H7 (cell line): ENCODE measurements at regions not wholly inside any gene's neighbourhood (a gene's known extent, or its start where the extent isn't known, plus 50 kb on each side); places are given as distances from the start of the nearest gene placed in this dataset.
"Not testable (repeated sequence)": the region's sequence is repeated elsewhere in the genome, so short reads cannot be mapped to it uniquely, and the experiment has no call there.

ENCODE experiments used
- DNase-seq: peaks from one replicate; pipeline ENCODE4 v3.0.0; 2012
- H3K27me3 ChIP-seq: 2 replicates; pipeline ENCODE4 v1.6.0; 2011; ENCODE audit warnings: mild to moderate bottlenecking, low read length; ENCODE audit not compliant: control insufficient read depth, insufficient read depth
- H3K36me3 ChIP-seq: replicated peaks from 2 replicates; pipeline ENCODE4 v1.5.1; 2011; ENCODE audit warnings: low read length; ENCODE audit not compliant: control insufficient read depth, insufficient read depth
- H3K4me3 ChIP-seq: 2 replicates; pipeline ENCODE4 v1.5.1; 2011; ENCODE audit warnings: low read depth, mild to moderate bottlenecking, control low read depth, low read length, moderate library complexity; ENCODE audit not compliant: insufficient read depth

DNA sequence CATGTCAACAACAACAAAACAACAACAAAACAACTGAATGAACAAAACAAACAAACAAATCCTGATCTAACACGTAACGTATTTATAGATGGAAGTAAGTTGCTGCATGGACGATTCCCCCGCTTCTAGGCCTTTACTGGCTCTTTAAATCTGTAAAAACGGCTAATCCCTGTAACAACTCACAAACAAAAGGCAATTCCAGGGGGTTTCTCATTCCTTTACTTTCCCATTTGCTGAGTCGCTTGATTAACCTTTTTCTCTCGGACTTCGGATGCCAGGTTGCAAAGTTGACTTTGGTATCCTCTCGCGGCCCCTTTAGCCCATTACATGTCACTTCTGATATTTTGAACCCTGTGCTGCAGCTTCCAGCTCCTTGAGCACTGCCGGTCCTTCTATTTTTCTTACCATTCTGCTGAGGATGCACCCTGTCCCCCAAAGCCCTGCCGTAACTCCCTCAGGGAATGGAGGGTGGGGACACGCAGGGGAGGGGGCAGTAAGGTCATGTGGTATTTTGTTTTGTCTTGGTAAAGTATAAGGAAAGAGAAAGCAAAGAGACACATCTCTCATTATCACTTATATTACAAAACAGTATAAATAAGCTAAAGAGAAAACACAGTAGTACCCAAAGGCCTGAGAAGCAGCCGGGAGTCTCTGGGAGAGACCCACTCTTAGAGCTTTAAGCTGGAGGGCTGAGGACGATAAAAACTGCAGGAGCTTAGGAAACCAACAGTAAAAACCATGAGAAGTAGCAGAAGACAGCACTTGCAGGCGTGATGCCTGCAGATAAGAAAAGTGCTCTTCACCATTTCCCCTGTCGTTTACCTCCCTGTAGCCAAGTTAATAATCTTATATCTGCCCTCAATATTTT lies 457.8 kb upstream of the ZNF717 start:
- Histone ChIP-seq H3K4me3 (no peak overlapping the region), H3K27me3 (no peaks in the 10 kb centered on the region), H3K36me3 (no peaks in the 10 kb centered on the region)
- DNase-seq = no peak

DNA sequence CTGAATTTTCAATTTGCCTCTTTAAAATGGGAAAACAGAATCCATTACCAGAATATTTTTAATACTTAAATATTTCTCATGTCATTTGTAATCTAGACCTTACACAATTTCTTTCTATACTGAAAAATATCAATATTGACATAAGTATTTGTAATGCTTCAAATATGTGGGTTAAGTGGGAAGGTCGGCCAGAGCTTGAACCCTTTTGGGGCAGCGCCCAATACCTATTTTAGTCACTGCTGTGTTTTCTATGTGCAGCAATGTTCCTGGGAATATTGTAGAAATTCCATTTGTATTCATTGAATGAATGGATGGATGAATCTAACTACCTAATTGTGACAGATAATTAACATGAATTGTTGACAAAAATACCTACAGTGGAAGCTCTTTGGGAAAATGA lies 459.7 kb upstream of the ZNF717 start:
- no peak overlapping the region for H3K4me3 ChIP-seq

DNA sequence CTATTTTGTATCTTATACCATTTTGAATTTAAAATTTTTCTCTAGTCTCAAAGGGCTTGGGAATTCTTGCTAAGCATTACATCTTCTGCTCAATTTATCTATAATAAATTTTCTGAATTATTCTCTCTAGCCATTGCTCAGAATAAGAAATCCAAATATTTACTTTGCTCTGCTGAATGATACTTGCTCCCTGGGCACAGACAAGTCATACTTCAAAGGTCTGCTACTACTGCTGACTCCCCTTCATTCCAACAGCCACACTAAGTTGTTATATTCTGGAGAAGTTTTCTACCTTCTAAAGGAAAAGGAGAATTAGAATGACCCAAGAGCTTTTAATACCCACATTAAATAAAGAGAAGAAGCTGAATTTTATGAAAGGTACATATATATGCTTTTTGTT lies 460.3 kb upstream of the ZNF717 start:
- no peak overlapping the region for H3K4me3 ChIP-seq
- H3K36me3 ChIP-seq = no peaks in the 10 kb centered on the region
- DNase-seq = no peak
- H3K27me3 ChIP-seq = no peaks in the 10 kb centered on the region

More for the DNA sequence above, 459.7 kb upstream of the ZNF717 start:
- no peak for DNase-seq
- Histone ChIP-seq H3K36me3 (no peaks in the 10 kb centered on the region), H3K27me3 (no peaks in the 10 kb centered on the region)

DNA sequence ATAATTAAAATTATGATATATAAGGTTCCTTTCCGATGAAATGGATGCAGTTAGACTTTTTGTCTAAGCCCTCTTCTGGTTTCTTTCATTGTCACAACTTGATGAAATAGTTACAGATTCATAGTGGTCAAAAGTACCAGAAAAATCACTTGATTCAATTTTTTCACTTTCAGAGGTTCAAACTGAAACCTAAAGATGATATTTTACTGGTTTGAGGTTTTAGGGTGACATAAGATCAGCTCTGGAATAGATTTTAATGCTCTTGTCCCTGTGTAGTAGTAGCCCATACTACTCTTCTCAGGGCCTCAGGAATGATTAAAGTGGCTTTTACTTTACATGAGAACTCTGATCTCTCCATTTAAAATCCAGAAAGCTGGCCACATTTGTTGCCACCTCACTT lies 479.1 kb upstream of the ZNF717 start:
- Histone ChIP-seq H3K4me3 (no peak overlapping the region), H3K27me3 (no peaks in the 10 kb centered on the region), H3K36me3 (no peaks in the 10 kb centered on the region)
- no peak for DNase-seq

DNA sequence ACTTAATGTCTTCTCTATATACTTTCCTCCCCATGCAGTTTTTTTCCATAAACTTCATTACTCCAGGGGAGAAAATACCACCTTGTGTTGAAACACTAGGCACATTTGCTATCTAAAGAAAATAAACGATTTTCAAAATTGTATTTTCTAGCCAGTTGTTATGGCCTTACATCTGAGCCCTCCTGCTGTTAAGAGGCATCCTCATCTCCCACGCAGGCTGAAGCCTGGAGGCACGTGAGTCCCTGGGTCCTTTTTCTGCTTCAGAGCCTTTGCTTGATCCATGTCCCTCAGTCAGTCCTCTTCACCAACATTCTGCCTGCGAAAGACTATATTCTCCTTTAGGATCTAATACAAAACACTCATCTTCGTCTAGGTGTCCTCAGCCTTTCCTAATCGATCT lies 479.6 kb upstream of the ZNF717 start:
- no peak for DNase-seq
- no peak overlapping the region for H3K4me3 ChIP-seq
- no peaks in the 10 kb centered on the region for H3K27me3 ChIP-seq
- H3K36me3 ChIP-seq = no peaks in the 10 kb centered on the region

DNA sequence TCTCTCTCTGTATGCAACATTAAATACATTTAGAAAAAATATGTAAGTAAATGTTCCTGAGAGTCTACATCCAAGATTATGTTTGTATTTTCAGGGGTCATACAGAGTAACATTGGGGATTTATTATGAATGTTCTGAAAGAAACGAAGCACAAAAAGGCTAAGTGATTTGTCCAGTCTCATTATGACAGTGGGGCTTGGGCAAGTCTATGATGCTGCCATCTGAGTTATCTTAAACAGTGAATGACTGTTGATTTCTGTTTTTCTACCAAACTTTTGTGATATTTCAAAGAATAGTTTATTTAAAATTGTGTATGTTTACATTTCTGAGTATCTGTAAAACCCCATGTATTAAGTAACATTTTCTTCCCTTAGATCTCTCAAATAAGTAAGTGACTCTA lies 481.2 kb upstream of the ZNF717 start:
- no peaks in the 10 kb centered on the region for H3K36me3 ChIP-seq
- no peaks in the 10 kb centered on the region for H3K27me3 ChIP-seq
- no peak for DNase-seq
- H3K4me3 ChIP-seq = no peak overlapping the region

DNA sequence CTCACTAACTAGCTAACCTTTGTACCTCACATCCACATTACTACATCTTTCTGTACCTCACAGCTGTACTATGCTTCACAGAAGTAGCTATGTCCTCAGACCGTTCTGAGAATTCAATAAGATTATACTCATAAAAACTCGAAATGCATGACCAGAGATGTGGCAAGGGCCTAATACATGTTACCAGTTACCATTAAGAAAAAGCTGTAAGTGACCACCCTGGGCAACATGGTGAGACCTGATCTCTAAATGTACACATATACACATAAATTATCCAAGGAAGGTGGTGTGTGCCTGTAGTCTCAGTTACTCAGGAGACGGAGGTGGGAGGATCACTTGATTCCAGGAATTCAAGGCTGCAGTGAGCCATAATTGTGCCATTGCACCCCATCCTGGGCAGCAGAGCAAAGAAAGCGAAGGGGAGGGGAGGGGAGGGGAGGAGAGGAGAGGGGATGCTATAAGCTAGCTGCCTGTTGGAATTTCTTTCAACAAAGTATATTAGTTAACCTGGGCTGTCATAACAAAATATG lies 482.6 kb upstream of the ZNF717 start:
- no peaks in the 10 kb centered on the region for H3K27me3 ChIP-seq
- H3K36me3 ChIP-seq = no peaks in the 10 kb centered on the region
- DNase-seq = no peak
- H3K4me3 ChIP-seq = no peak overlapping the region

DNA sequence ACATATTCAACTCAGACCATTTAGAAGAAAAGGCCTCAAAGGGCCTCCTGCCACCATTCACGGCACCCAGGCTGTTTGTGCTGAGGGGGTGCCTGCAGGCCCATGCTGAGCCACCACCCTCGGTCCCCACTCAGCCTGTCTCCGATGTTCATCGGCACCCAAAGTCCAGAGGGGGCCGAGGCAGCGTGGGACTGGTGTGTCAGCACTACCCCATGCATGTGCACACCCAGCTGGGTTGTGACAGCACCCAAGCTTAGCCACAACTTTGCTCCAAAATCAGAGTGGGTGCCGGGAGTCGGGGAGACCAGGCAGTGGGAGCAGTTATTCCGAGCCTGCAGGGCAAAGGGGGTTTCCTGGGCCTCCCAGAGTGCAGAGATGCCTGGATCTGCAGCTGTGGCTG lies 508.5 kb upstream of the ZNF717 start:
- Histone ChIP-seq H3K36me3 (no peaks in the 10 kb centered on the region), H3K4me3 (no peak overlapping the region), H3K27me3 (no peaks in the 10 kb centered on the region)
- DNase-seq = no peak

DNA sequence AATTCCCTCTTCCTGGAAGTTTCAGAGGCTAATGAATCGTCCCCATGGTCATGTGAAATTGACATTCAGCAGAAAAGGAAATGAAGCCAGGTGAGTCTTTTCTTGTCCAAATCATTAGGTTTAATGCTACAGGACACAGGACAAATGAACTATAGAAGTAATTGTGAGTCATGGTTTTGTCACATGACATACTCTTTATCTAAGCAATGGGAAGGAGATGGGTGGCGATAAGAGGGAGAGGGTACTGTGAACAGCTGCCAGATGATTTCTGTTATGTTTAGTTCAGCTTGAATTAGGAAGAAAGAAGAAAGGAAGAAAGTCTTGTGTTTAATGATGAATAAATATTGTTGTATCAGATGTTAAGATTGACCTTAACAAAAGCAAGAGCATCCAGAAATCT lies 515.4 kb upstream of the ZNF717 start:
- DNase-seq = no peak
- Histone ChIP-seq H3K4me3 (no peak overlapping the region), H3K36me3 (no peaks in the 10 kb centered on the region), H3K27me3 (no peaks in the 10 kb centered on the region)

DNA sequence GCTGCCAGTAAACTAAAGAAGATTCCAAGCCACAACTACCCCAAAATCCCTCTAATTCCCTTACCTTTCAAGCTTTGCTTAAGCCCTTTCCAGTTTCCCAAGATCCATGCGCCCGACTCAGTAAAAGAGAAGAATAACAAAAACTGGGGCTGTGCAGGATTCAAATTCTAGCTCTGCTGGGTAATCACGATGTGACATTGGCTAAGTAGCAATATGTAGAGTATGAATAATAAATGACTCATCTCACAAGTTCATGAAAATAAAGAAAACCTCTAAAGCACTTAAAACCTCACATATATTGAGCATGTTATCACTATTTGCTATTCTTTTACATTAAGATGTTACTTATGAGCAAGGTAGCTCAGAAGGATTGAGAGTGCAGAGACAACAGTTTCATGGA lies 522.2 kb upstream of the ZNF717 start:
- Histone ChIP-seq H3K4me3 (no peak overlapping the region), H3K36me3 (no peaks in the 10 kb centered on the region), H3K27me3 (no peaks in the 10 kb centered on the region)
- DNase-seq = no peak

DNA sequence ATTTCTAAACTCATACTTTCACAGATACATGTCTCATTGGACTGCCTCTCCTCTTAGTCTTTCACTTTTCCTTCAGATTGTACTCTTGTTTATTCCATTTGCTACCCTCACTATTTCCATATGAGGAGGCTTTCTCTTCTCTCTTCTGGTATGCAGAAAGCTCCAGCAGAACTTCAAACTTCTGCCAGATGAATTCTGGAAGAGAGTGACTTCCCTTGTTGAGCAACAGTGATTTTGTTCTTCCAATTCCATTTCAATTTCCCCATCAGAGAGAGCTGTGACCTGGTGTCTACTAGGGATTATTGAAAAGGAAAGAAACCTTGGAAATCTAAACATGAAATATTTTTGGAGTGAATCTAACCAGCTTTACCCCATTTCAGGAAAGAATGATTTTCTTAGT lies 523.2 kb upstream of the ZNF717 start:
- H3K4me3 ChIP-seq = no peak overlapping the region
- no peak for DNase-seq
- no peaks in the 10 kb centered on the region for H3K27me3 ChIP-seq
- no peaks in the 10 kb centered on the region for H3K36me3 ChIP-seq

DNA sequence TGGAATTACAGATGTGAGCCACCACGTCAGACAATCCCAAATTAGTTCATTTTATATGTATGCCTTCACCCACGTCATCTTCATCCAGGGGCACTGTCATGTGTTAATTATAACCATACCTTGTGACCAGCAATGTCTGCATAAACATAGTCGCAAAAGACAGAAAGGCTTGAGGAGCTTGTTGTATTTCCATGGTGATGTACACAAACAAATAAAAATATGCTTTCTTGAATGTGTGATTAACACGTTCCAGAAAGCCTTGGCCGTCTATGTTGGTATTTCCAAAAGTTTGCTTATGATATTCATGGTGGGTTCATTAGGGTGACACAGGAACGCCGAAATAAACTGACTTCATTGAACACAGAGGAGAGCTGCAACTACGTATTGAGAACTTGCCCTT lies 524.7 kb upstream of the ZNF717 start:
- Histone ChIP-seq H3K36me3 (no peaks in the 10 kb centered on the region), H3K27me3 (no peaks in the 10 kb centered on the region), H3K4me3 (no peak overlapping the region)
- DNase-seq = no peak

DNA sequence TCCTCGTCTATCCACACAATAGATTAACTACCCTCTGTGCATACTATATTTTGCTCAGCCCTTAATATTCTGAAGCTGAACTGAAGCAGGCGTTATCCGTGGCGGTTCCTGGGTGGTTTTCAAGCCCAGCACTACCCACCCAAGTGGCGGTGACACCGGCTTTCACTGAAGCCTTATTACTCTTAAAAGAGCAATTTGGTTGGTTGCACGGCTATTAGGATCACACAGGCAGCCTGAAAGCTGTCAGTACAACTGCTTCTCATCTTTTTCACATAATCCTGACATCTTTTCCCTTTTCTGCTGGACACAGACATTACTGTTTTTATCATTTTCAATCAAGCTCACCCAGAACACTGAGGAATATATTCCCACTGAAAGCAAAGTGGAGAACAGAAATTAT lies 525.3 kb upstream of the ZNF717 start:
- H3K4me3 ChIP-seq = no peak overlapping the region
- no peaks in the 10 kb centered on the region for H3K36me3 ChIP-seq
- DNase-seq = no peak
- no peaks in the 10 kb centered on the region for H3K27me3 ChIP-seq

DNA sequence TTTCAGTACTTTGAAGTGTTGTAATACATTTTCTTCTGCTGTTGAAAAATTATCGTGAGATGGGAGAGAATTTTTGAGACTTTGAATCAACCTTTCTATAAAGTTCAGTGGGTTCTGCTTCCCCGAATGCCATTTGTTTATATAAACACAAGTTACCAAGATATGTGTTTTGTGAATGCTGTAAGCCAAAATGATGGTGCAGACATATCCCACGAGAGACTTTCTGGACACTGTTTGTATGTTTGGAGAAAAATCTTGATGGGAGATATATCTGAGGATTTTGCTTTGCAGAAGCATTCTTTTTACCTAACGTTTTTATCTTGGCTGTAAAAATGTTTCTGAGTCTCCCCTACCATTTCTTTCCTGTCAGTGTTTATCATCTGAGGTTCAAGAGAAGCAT lies 526.6 kb upstream of the ZNF717 start:
- Histone ChIP-seq H3K4me3 (no peak overlapping the region), H3K27me3 (no peaks in the 10 kb centered on the region), H3K36me3 (no peaks in the 10 kb centered on the region)
- DNase-seq = no peak

DNA sequence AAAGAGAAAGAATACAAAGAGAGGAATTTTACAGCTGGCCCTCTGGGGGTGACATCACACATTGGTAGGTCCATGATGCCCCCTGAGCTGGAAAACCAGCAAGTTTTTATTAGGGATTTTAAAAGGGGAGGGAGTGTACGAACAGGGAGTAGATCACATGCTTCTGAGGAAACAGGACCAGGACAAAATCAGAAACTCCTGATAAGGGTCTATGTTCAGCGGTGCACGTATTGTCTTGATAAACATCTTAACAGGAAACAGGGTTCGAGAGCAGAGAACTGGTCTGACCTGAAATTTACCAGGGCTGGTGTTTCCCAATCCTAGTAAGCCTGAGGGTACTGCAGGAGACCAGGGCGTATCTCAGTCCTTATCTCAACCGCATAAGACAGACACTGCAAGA lies 530.6 kb upstream of the ZNF717 start:
- not testable (repeated sequence) for H3K27me3 ChIP-seq, DNase-seq, H3K36me3 ChIP-seq, H3K4me3 ChIP-seq
